T-cell (primary cell): ENCODE measurements at regions not wholly inside any gene's neighbourhood (a gene's known extent, or its start where the extent isn't known, plus 50 kb on each side); places are given as distances from the start of the nearest gene placed in this dataset.

Experiments used
- ATAC-seq, 4 experiments: fragments of 200-7000 bp in 3 of 4; fragments of 150-1000 bp in 1 of 4; cut with Tn5 transposase; replicated peaks in 1 of 4; 1 replicate in 3 of 4; 2 replicates in 1 of 4; pipeline ENCODE4 v1.10.0; 2021; ENCODE audit warnings: moderate library complexity in 3 of 4, mild to moderate bottlenecking in 2 of 4, moderate number of reproducible peaks in 1 of 4
- CTCF ChIA-PET, 2 donors: fragments of 300-600 bp; sonication (Branson Sonifier 250); formaldehyde crosslinking; loops; one replicate each; lab custom pipeline; 2022; ENCODE audit warnings: antibody characterized with exemption in 2 of 2; lab: Charles Lee
- POLR2A ChIA-PET, 2 donors: fragments of 300-600 bp; sonication (Branson Sonifier 250); formaldehyde crosslinking; loops; one replicate each; lab custom pipeline; 2022; ENCODE audit warnings: antibody characterized with exemption in 2 of 2; lab: Charles Lee
- DNase-seq, 35 experiments: peaks; one replicate each; pipeline versions ENCODE4 v3.0.0 to v3.0.0-alpha.2; 2013 to 2023
- H3K27ac ChIP-seq: one replicate; pipeline ENCODE4 v1.5.1; 2013; ENCODE audit warnings: low read length
- H3K27me3 ChIP-seq, 2 experiments: replicated peaks in 1 of 2; 1 replicate in 1 of 2; 2 replicates in 1 of 2; pipeline versions ENCODE4 v1.6.1 to v1.7.0; 2013; ENCODE audit warnings: low read length in 1 of 2, mixed read lengths in 1 of 2; ENCODE audit not compliant: control insufficient read depth in 2 of 2, insufficient read depth in 2 of 2; ENCODE audit errors: extremely low read depth in 1 of 2
- H3K36me3 ChIP-seq, 2 donors: 1 replicate in 1 of 2; 2 replicates in 1 of 2; pipeline versions ENCODE4 v1.6.1 to v1.7.0; 2013; ENCODE audit warnings: low read length in 1 of 2; ENCODE audit not compliant: control insufficient read depth in 2 of 2, insufficient read depth in 1 of 2; ENCODE audit errors: extremely low read depth in 1 of 2
- H3K4me1 ChIP-seq, 2 experiments: 1 replicate in 1 of 2; 2 replicates in 1 of 2; pipeline versions ENCODE4 v1.6.1 to v1.7.0; 2013; ENCODE audit warnings: low read length in 2 of 2, mixed read lengths in 1 of 2; ENCODE audit not compliant: insufficient read depth in 2 of 2, control insufficient read depth in 1 of 2; ENCODE audit errors: extremely low read depth in 1 of 2
- H3K4me3 ChIP-seq, 2 donors: 1 replicate in 1 of 2; 2 replicates in 1 of 2; pipeline versions ENCODE4 v1.5.1 to v1.7.0; 2013; ENCODE audit warnings: mild to moderate bottlenecking in 2 of 2, low read length in 1 of 2, moderate library complexity in 1 of 2; ENCODE audit not compliant: control insufficient read depth in 1 of 2; ENCODE audit errors: extremely low read depth in 1 of 2
- H3K9me3 ChIP-seq: 2 replicates; pipeline ENCODE4 v1.7.0; 2013
- H3K27ac Mint-ChIP-seq, 2 donors: one replicate each; pipeline ENCODE4 v1.8.0; 2020 to 2021; ENCODE audit warnings: mild to moderate bottlenecking in 2 of 2, mixed read lengths in 2 of 2
- H3K27me3 Mint-ChIP-seq, 2 donors: one replicate each; pipeline ENCODE4 v1.8.0; 2021 to 2022; ENCODE audit warnings: mixed read lengths in 2 of 2
- H3K36me3 Mint-ChIP-seq: one replicate; pipeline ENCODE4 v1.8.0; 2021; ENCODE audit warnings: mixed read lengths
- H3K4me1 Mint-ChIP-seq, 3 donors: one replicate each; pipeline ENCODE4 v1.8.0; 2020 to 2022; ENCODE audit warnings: mixed read lengths in 3 of 3, mild to moderate bottlenecking in 1 of 3
- H3K4me3 Mint-ChIP-seq, 3 donors: one replicate each; pipeline ENCODE4 v1.8.0; 2020 to 2022; ENCODE audit warnings: mild to moderate bottlenecking in 3 of 3, mixed read lengths in 3 of 3, moderate library complexity in 3 of 3
- H3K9me3 Mint-ChIP-seq, 3 donors: one replicate each; pipeline ENCODE4 v1.8.0; 2020 to 2022; ENCODE audit warnings: mixed read lengths in 3 of 3
- whole genome bisulfite sequencing: methylation state at CpG from one replicate; pipeline ENCODE4 v1.1.5; 2013; ENCODE audit warnings: missing lambda C conversion rate; ENCODE audit not compliant: insufficient coverage; 5-methylcytosine and 5-hydroxymethylcytosine counted together

- no peak overlapping the region for H3K4me3 ChIP-seq
- no peaks in the 10 kb centered on the region for H3K9me3 ChIP-seq
- Mint-ChIP-seq H3K27ac (no peak overlapping the region), H3K9me3 (peaks cover 10 to 26% (median 18%) of the 10 kb centered on the region in 3 donors), H3K27me3 (peaks cover 21 to 30% of the 10 kb centered on the region in 2 donors), H3K4me3 (no peak overlapping the region), H3K36me3 (no peaks in the 10 kb centered on the region), H3K4me1 (no peaks in the 10 kb centered on the region)
- ChIA-PET CTCF (no interaction called here), POLR2A (interaction anchor here in 1 of 2 donors (0.5 kb wide), 1 partner anchor 31 kb away, joined by 10 read pairs; no protein-coding TSS in a partner anchor)
- 71% methylated on average over 2 of the region's 3 CpGs for WGBS
- no peaks in the 10 kb centered on the region for H3K4me1 ChIP-seq
- DNase-seq (no peak), ATAC-seq (no peak)
- H3K36me3 ChIP-seq: no peaks in the 10 kb centered on the region
- H3K27ac ChIP-seq: no peak overlapping the region
- H3K27me3 ChIP-seq: peaks cover 0 to 5% of the 10 kb centered on the region in 2 experiments
Measured at GRCh38 chr5:34545164-34545563, 111.0 kb upstream of the RAI14 start.

- CTCF ChIA-PET: no interaction called here
- peaks cover 10 to 26% (median 18%) of the 10 kb centered on the region in 3 donors for H3K9me3 Mint-ChIP-seq
Measured at GRCh38 chr5:34545626-34546025, 110.5 kb upstream of the RAI14 start.

GRCh38 chr5:34547300-34548085 lies 108.6 kb upstream of the RAI14 start:
- Mint-ChIP-seq H3K9me3 (peaks cover 10 to 26% (median 18%) of the 10 kb centered on the region in 3 donors), H3K4me1 (no peaks in the 10 kb centered on the region), H3K4me3 (no peak overlapping the region), H3K27ac (no peak overlapping the region), H3K36me3 (no peaks in the 10 kb centered on the region), H3K27me3 (peaks cover 5 to 17% of the 10 kb centered on the region in 2 donors)
- H3K4me3 ChIP-seq: no peak overlapping the region
- WGBS: 82% methylated on average over 2 of the region's 2 CpGs
- ChIA-PET CTCF (no interaction called here), POLR2A (no interaction called here)
- no peak overlapping the region for H3K27ac ChIP-seq
- DNase-seq: no peak
- ATAC-seq: no peak
- no peaks in the 10 kb centered on the region for H3K9me3 ChIP-seq
- no peaks in the 10 kb centered on the region for H3K36me3 ChIP-seq
- peaks cover 0 to 3% of the 10 kb centered on the region in 2 experiments for H3K27me3 ChIP-seq
- H3K4me1 ChIP-seq: no peaks in the 10 kb centered on the region

More at GRCh38 chr5:34545626-34546025, 110.5 kb upstream of the RAI14 start:
- no peaks in the 10 kb centered on the region for H3K4me1 ChIP-seq
- no peak overlapping the region for H3K4me3 ChIP-seq
- H3K36me3 ChIP-seq: no peaks in the 10 kb centered on the region
- POLR2A ChIA-PET: interaction anchor here in 1 of 2 donors (0.5 kb wide), 1 partner anchor 31 kb away, joined by 10 read pairs; no protein-coding TSS in a partner anchor
- peaks cover 18 to 26% of the 10 kb centered on the region in 2 donors for H3K27me3 Mint-ChIP-seq
- DNase-seq (no peak), ATAC-seq (no peak)
- no peaks in the 10 kb centered on the region for H3K4me1 Mint-ChIP-seq
- WGBS: 60% methylated on average over 1 of the region's 2 CpGs
- H3K4me3 Mint-ChIP-seq: no peak overlapping the region
- peaks cover 0 to 5% of the 10 kb centered on the region in 2 experiments for H3K27me3 ChIP-seq
- H3K36me3 Mint-ChIP-seq: no peaks in the 10 kb centered on the region
- H3K9me3 ChIP-seq: no peaks in the 10 kb centered on the region
- H3K27ac ChIP-seq: no peak overlapping the region
- no peak overlapping the region for H3K27ac Mint-ChIP-seq

- H3K36me3 Mint-ChIP-seq: no peaks in the 10 kb centered on the region
- H3K27me3 Mint-ChIP-seq: peaks cover 5 to 12% of the 10 kb centered on the region in 2 donors
- POLR2A ChIA-PET: no interaction called here
- Histone ChIP-seq H3K4me1 (no peaks in the 10 kb centered on the region), H3K27ac (no peak overlapping the region), H3K36me3 (no peaks in the 10 kb centered on the region), H3K9me3 (no peaks in the 10 kb centered on the region), H3K27me3 (peaks cover 0 to 3% of the 10 kb centered on the region in 2 experiments), H3K4me3 (no peak overlapping the region)
- peaks cover 10 to 26% (median 18%) of the 10 kb centered on the region in 3 donors for H3K9me3 Mint-ChIP-seq
- CTCF ChIA-PET: no interaction called here
- no peak overlapping the region for H3K4me3 Mint-ChIP-seq
- H3K4me1 Mint-ChIP-seq: no peaks in the 10 kb centered on the region
- no peak overlapping the region for H3K27ac Mint-ChIP-seq
- no peak for ATAC-seq
- WGBS: no CpG with 5 or more reads among the region's 1 CpG
- DNase-seq: no peak
Measured at GRCh38 chr5:34548086-34548403, 108.1 kb upstream of the RAI14 start.

- Histone ChIP-seq H3K36me3 (no peaks in the 10 kb centered on the region), H3K4me1 (no peaks in the 10 kb centered on the region), H3K9me3 (no peaks in the 10 kb centered on the region), H3K4me3 (no peak overlapping the region), H3K27ac (no peak overlapping the region), H3K27me3 (peaks cover 0 to 3% of the 10 kb centered on the region in 2 experiments)
- Mint-ChIP-seq H3K4me3 (no peak overlapping the region), H3K27me3 (peaks cover 5 to 11% of the 10 kb centered on the region in 2 donors), H3K27ac (no peak overlapping the region), H3K9me3 (peaks cover 3 to 11% (median 11%) of the 10 kb centered on the region in 3 donors), H3K36me3 (no peaks in the 10 kb centered on the region), H3K4me1 (no peaks in the 10 kb centered on the region)
- WGBS: 83% methylated on average over 1 of the region's 2 CpGs
- POLR2A ChIA-PET: interaction anchor here in 1 of 2 donors (0.6 kb wide), 1 partner anchor 97 kb away, joined by 6 read pairs; no protein-coding TSS in a partner anchor
- DNase-seq: no peak
- CTCF ChIA-PET: no interaction called here
- no peak for ATAC-seq
Measured at GRCh38 chr5:34550247-34550646, 105.9 kb upstream of the RAI14 start.

GRCh38 chr5:34550964-34551363 lies 105.2 kb upstream of the RAI14 start:
- H3K27me3 Mint-ChIP-seq: peaks cover 5 to 11% of the 10 kb centered on the region in 2 donors
- H3K9me3 Mint-ChIP-seq: peaks cover 3 to 10% (median 10%) of the 10 kb centered on the region in 3 donors
- no peaks in the 10 kb centered on the region for H3K4me1 Mint-ChIP-seq
- Histone ChIP-seq H3K27ac (no peak overlapping the region), H3K4me3 (no peak overlapping the region), H3K9me3 (no peaks in the 10 kb centered on the region), H3K27me3 (peaks cover 0 to 3% of the 10 kb centered on the region in 2 experiments), H3K4me1 (no peaks in the 10 kb centered on the region), H3K36me3 (no peaks in the 10 kb centered on the region)
- ChIA-PET POLR2A (no interaction called here), CTCF (no interaction called here)
- 90% methylated on average over 2 of the region's 3 CpGs for WGBS
- H3K36me3 Mint-ChIP-seq: no peaks in the 10 kb centered on the region
- no peak for ATAC-seq
- DNase-seq: no peak
- no peak overlapping the region for H3K27ac Mint-ChIP-seq
- H3K4me3 Mint-ChIP-seq: no peak overlapping the region
